ENCODE measurements at regions not wholly inside any gene's neighbourhood (a gene's known extent, or its start where the extent isn't known, plus 50 kb on each side); places are given as distances from the start of the nearest gene placed in this dataset.

GRCh38 chr13:103757361-103757760 is 691.1 kb upstream of the SLC10A2 start:
- Histone ChIP-seq H3K9me3 (ENCODE audit: severe bottlenecking) (no peaks in the 10 kb centered on the region), H3K36me3 (ENCODE audit: low read depth) (no peaks in the 10 kb centered on the region), H3K27me3 (ENCODE audit: insufficient read depth, poor library complexity, severe bottlenecking) (no peaks in the 10 kb centered on the region), H3K27ac (ENCODE audit: poor library complexity, severe bottlenecking) (no peak overlapping the region), H3K4me3 (ENCODE audit: severe bottlenecking) (no peak overlapping the region), H3K4me1 (ENCODE audit: insufficient read depth, poor library complexity, severe bottlenecking) (no peaks in the 10 kb centered on the region)
- TF ChIP-seq CTCF (IDR thresholded peaks at IDR 0.05; ENCODE audit: poor library complexity, severe bottlenecking): no peak
- ATAC-seq (ENCODE audit: low read depth): no peak
- no peak for DNase-seq (ENCODE audit: low spot score)

GRCh38 chr13:103754783-103755182 is 688.6 kb upstream of the SLC10A2 start:
- DNase-seq (ENCODE audit: low spot score) (no peak), ATAC-seq (ENCODE audit: low read depth) (no peak)
- H3K27me3 ChIP-seq (ENCODE audit: insufficient read depth, poor library complexity, severe bottlenecking): no peaks in the 10 kb centered on the region
- H3K36me3 ChIP-seq (ENCODE audit: low read depth): no peaks in the 10 kb centered on the region
- H3K4me3 ChIP-seq (ENCODE audit: severe bottlenecking): no peak overlapping the region
- TF ChIP-seq CTCF (IDR thresholded peaks at IDR 0.05; ENCODE audit: poor library complexity, severe bottlenecking): no peak
- H3K27ac ChIP-seq (ENCODE audit: poor library complexity, severe bottlenecking): no peak overlapping the region
- no peaks in the 10 kb centered on the region for H3K9me3 ChIP-seq (ENCODE audit: severe bottlenecking)
- H3K4me1 ChIP-seq (ENCODE audit: insufficient read depth, poor library complexity, severe bottlenecking): no peaks in the 10 kb centered on the region

GRCh38 chr13:103734837-103735236 is 668.6 kb upstream of the SLC10A2 start:
- H3K27me3 ChIP-seq (ENCODE audit: insufficient read depth, poor library complexity, severe bottlenecking): no peaks in the 10 kb centered on the region
- H3K9me3 ChIP-seq (ENCODE audit: severe bottlenecking): no peaks in the 10 kb centered on the region
- TF ChIP-seq CTCF (IDR thresholded peaks at IDR 0.05; ENCODE audit: poor library complexity, severe bottlenecking): no peak
- no peak overlapping the region for H3K4me3 ChIP-seq (ENCODE audit: severe bottlenecking)
- no peak overlapping the region for H3K27ac ChIP-seq (ENCODE audit: poor library complexity, severe bottlenecking)
- no peaks in the 10 kb centered on the region for H3K4me1 ChIP-seq (ENCODE audit: insufficient read depth, poor library complexity, severe bottlenecking)
- no peaks in the 10 kb centered on the region for H3K36me3 ChIP-seq (ENCODE audit: low read depth)
- ATAC-seq (ENCODE audit: low read depth): no peak
- no peak for DNase-seq (ENCODE audit: low spot score)

- no peaks in the 10 kb centered on the region for H3K4me1 ChIP-seq (ENCODE audit: insufficient read depth, poor library complexity, severe bottlenecking)
- H3K27me3 ChIP-seq (ENCODE audit: insufficient read depth, poor library complexity, severe bottlenecking): no peaks in the 10 kb centered on the region
- no peak overlapping the region for H3K27ac ChIP-seq (ENCODE audit: poor library complexity, severe bottlenecking)
- DNase-seq (ENCODE audit: low spot score) (no peak), ATAC-seq (ENCODE audit: low read depth) (no peak)
- TF ChIP-seq CTCF (IDR thresholded peaks at IDR 0.05; ENCODE audit: poor library complexity, severe bottlenecking): no peak
- no peaks in the 10 kb centered on the region for H3K9me3 ChIP-seq (ENCODE audit: severe bottlenecking)
- H3K4me3 ChIP-seq (ENCODE audit: severe bottlenecking): no peak overlapping the region
- H3K36me3 ChIP-seq (ENCODE audit: low read depth): no peaks in the 10 kb centered on the region
These were observed 665.7 kb upstream of the SLC10A2 start for GRCh38 chr13:103731959-103732358.

GRCh38 chr13:103730407-103730806 is 664.2 kb upstream of the SLC10A2 start:
- no peak for ATAC-seq (ENCODE audit: low read depth)
- Histone ChIP-seq H3K9me3 (ENCODE audit: severe bottlenecking) (no peaks in the 10 kb centered on the region), H3K27me3 (ENCODE audit: insufficient read depth, poor library complexity, severe bottlenecking) (no peaks in the 10 kb centered on the region), H3K4me1 (ENCODE audit: insufficient read depth, poor library complexity, severe bottlenecking) (no peaks in the 10 kb centered on the region), H3K36me3 (ENCODE audit: low read depth) (no peaks in the 10 kb centered on the region), H3K27ac (ENCODE audit: poor library complexity, severe bottlenecking) (no peak overlapping the region), H3K4me3 (ENCODE audit: severe bottlenecking) (no peak overlapping the region)
- no peak for DNase-seq (ENCODE audit: low spot score)
- TF ChIP-seq CTCF (IDR thresholded peaks at IDR 0.05; ENCODE audit: poor library complexity, severe bottlenecking): no peak

Data from RWPE2 (cell line).